ENCODE measurements at regions not wholly inside any gene's neighbourhood (a gene's known extent, or its start where the extent isn't known, plus 50 kb on each side); places are given as distances from the start of the nearest gene placed in this dataset.

GRCh38 chr13:72005455-72005854, 138.5 kb upstream of the DACH1 start:
- no peaks in the 10 kb centered on the region for H3K36me3 ChIP-seq (replicated peaks in 1 of 2; ENCODE audit: control insufficient read depth in 1 of 2, insufficient read depth in 2 of 2, low read length in 2 of 2)
- H2AFZ ChIP-seq (ENCODE audit: low read length), result no peak overlapping the region
- TF ChIP-seq ZNF431 (CRISPR knock-in tag; IDR thresholded peaks at IDR 0.05; ENCODE audit: borderline replicate concordance, low read depth), result no peak
- no peak for TF ChIP-seq CAMTA2 (CRISPR knock-in tag; IDR thresholded peaks at IDR 0.05; ENCODE audit: borderline replicate concordance)
- no peak for TF ChIP-seq NFKBIZ (CRISPR knock-in tag; IDR thresholded peaks at IDR 0.05)
- no peaks in the 10 kb centered on the region for H3K4me1 ChIP-seq (ENCODE audit: insufficient read depth, low read length)
- BruUV-seq (replicated peaks), result no TSS peak
- H3K79me2 ChIP-seq (ENCODE audit: insufficient read depth, low read length), result no peaks in the 10 kb centered on the region
- ATAC-seq, result no peak
- in situ Hi-C loops (cut with HindIII; ENCODE audit: extremely low pct_ligation_motif_present, low pct_unique_long_range_greater_than_20kb), result no loop called here
- H3K9ac ChIP-seq (ENCODE audit: insufficient read depth, low read depth, low read length), result no peak overlapping the region
- ChIA-PET CTCF (ENCODE audit: low intra/inter-chr PET ratio, low total read pairs) (no interaction called here), POLR2A (no interaction called here)
- no peak overlapping the region for H3K27ac ChIP-seq (ENCODE audit: extremely low read length, insufficient read depth, low read length)
- no peaks in the 10 kb centered on the region for H3K9me3 ChIP-seq (ENCODE audit: low read length)
- intact Hi-C loops (cut with micrococcal nuclease; ENCODE audit: unreplicated experiment), result no loop called here
- FAIRE-seq, result no peak
- H3K4me2 ChIP-seq (ENCODE audit: low read depth, low read length), result no peak overlapping the region
- H3K4me3 ChIP-seq (replicated peaks in 1 of 3; ENCODE audit: insufficient read depth in 1 of 3, low read depth in 2 of 3, low read length in 3 of 3), result no peak overlapping the region
- no peak for DNase-seq (ENCODE audit: low spot score)
- H3K27me3 ChIP-seq (ENCODE audit: control insufficient read depth in 1 of 2, insufficient read depth in 2 of 2, low read length in 2 of 2), result no peaks in the 10 kb centered on the region; a peak in 1 of 5 replicates
- H4K20me1 ChIP-seq (ENCODE audit: insufficient read depth, low read length), result no peaks in the 10 kb centered on the region

GRCh38 chr13:72004784-72005374, 137.9 kb upstream of the DACH1 start:
- Histone ChIP-seq H3K9ac (ENCODE audit: insufficient read depth, low read depth, low read length) (no peak overlapping the region), H3K4me2 (ENCODE audit: low read depth, low read length) (no peak overlapping the region), H3K36me3 (replicated peaks in 1 of 2; ENCODE audit: control insufficient read depth in 1 of 2, insufficient read depth in 2 of 2, low read length in 2 of 2) (no peaks in the 10 kb centered on the region), H3K27ac (ENCODE audit: extremely low read length, insufficient read depth, low read length) (no peak overlapping the region), H3K79me2 (ENCODE audit: insufficient read depth, low read length) (no peaks in the 10 kb centered on the region), H3K27me3 (ENCODE audit: control insufficient read depth in 1 of 2, insufficient read depth in 2 of 2, low read length in 2 of 2) (no peaks in the 10 kb centered on the region; a peak in 1 of 5 replicates), H3K9me3 (ENCODE audit: low read length) (no peaks in the 10 kb centered on the region), H2AFZ (ENCODE audit: low read length) (no peak overlapping the region), H4K20me1 (ENCODE audit: insufficient read depth, low read length) (no peaks in the 10 kb centered on the region), H3K4me3 (replicated peaks in 1 of 3; ENCODE audit: insufficient read depth in 1 of 3, low read depth in 2 of 3, low read length in 3 of 3) (no peak overlapping the region), H3K4me1 (ENCODE audit: insufficient read depth, low read length) (no peaks in the 10 kb centered on the region)
- DNase-seq (ENCODE audit: low spot score) (no peak), FAIRE-seq (no peak), ATAC-seq (no peak)
- POLR2A ChIA-PET, result no interaction called here
- WGBS (ENCODE audit: low lambda C conversion rate), result 20% methylated on average over 5 of the region's 5 CpGs
- in situ Hi-C loops (cut with HindIII; ENCODE audit: extremely low pct_ligation_motif_present, low pct_unique_long_range_greater_than_20kb) (no loop called here), intact Hi-C loops (cut with micrococcal nuclease; ENCODE audit: unreplicated experiment) (no loop called here)
- no TSS peak for BruUV-seq (replicated peaks)
- TF ChIP-seq MED8 (CRISPR knock-in tag; IDR thresholded peaks at IDR 0.05; ENCODE audit: insufficient replicate concordance) (no peak), SMC3 (IDR thresholded peaks at IDR 0.05; ENCODE audit: low read length) (no peak), CEBPZ (IDR thresholded peaks at IDR 0.05; ENCODE audit: low read length) (no peak), ZC3H13 (CRISPR knock-in tag; IDR thresholded peaks at IDR 0.05) (no peak), MAF1 (CRISPR knock-in tag; IDR thresholded peaks at IDR 0.05; ENCODE audit: borderline replicate concordance) (no peak), ZNF614 (CRISPR knock-in tag; IDR thresholded peaks at IDR 0.05; ENCODE audit: borderline replicate concordance) (no peak), CREBL2 (CRISPR knock-in tag; IDR thresholded peaks at IDR 0.05; ENCODE audit: borderline replicate concordance) (no peak)
- CTCF ChIA-PET (ENCODE audit: low intra/inter-chr PET ratio, low total read pairs), result no interaction called here
